Activated T-cell treated with anti-CD3 and anti-CD28 coated beads for 4 hours (primary cell): ENCODE measurements at regions not wholly inside any gene's neighbourhood (a gene's known extent, or its start where the extent isn't known, plus 50 kb on each side); places are given as distances from the start of the nearest gene placed in this dataset.

Experiments
- DNase-seq: peaks from one replicate; pipeline ENCODE4 v3.0.0-alpha.2; 2020

DNA sequence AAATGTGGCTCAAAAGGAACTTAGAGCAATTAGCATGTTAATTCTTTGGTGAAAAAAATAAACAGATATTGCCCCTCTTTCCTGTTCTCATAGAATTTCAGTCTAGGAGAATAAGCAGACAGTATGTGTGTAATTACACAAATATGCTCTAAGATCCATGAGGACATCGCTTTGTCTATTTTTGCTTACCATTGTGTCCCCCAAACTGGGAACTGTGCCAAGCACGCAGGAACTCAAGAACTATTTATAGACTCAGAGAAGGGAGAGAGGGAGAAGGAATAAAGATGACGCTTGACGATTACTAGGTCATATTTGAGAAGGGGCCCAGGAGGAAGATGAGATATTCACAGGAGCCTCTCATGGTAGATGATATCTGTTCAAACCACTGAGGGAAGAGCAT is 692.6 kb downstream of the RAB28 start:
- no peak for DNase-seq

DNA sequence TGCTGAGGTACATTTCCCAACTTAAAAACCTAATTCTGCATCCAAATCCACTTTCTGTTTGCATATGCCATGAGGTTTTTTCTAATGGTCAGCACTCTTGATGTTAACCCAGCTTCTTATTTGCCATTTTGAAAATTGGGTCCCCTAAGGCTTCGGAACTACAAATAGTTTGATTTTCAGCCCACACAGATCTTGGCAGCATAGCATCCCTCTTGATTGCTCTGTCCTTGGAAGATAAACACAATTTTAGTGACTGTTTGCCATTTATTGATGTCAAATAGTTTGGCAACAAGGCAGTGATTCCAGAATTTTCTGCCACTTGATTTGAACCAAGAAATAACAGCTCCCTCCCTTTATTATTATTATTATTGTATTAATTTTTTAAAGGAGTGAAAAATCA is 696.9 kb downstream of the RAB28 start:
- DNase-seq, result no peak

DNA sequence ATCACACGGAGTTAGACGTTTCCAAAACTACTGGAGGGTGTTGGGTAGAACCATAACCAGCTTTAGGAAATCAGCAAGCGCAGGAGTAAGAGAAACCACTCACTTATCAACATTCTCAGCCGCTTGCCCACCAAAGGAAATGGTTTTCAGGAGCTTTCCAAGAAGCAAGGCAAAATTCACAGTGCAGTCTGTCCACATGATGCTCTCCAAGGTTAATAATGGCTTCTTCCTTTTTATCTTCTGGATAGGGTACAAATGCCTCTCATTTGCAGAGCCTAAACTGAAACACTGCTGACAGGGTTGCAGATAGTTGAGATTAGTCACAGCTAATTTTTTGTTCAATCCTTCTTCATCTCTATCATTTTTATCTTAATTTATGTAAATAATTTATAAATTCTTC is 705.4 kb downstream of the RAB28 start:
- DNase-seq, result no peak

DNA sequence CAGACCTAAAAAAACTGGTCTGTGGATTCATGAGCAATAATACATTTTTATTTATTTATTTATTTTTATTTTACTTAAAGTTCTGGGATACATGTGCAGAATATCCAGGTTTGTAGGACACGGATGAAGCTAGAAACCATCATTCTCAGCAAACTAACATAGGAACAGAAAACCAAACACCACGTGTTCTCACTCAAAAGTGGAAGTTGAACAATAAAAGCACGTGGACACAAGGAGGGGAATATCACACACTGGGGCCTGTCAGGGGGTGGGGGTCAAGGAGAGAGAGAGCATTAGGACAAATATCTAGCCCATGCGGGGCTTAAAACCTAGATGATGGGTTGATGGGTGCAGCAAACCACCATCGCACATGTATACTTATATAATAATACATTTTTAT is 705.9 kb downstream of the RAB28 start:
- DNase-seq, result no peak

DNA sequence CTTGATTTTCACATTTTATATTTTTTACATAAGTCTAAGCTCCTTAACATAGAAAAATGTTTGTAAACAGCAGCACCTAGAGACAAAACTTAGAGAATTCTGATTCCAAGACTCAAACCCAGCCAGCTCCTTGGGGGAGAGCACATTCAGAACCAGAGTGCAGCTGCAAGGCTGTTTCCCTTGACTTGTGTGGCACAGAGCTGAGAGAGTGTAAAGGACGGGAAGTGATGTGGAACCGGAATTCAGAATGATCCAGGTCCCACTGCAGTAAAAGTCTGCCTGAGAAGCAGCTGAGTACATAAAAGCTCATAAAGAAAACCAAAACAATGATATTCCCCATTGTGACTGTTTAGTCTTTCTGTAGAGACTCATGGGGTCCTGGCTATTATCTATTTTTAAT is 713.8 kb downstream of the RAB28 start:
- DNase-seq, result no peak

DNA sequence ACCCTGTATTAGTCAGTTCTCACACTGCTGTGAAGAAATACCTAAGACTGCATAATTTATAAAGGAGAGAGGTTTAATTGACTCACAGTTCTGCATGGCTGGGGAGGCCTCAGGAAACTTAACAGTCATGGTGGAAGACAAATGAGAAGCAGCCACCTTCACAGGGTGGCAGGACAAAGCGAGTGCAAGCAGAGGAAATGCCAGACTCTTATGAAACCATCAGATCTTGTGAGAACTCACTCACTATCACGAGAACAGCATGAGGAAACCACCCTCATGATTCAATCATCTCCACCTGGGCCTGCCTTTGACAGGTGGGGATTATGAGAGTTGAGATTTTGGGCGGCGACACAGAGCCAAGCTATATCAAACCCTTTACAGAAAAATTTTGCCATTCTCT is 722.4 kb downstream of the RAB28 start:
- DNase-seq, result no peak

DNA sequence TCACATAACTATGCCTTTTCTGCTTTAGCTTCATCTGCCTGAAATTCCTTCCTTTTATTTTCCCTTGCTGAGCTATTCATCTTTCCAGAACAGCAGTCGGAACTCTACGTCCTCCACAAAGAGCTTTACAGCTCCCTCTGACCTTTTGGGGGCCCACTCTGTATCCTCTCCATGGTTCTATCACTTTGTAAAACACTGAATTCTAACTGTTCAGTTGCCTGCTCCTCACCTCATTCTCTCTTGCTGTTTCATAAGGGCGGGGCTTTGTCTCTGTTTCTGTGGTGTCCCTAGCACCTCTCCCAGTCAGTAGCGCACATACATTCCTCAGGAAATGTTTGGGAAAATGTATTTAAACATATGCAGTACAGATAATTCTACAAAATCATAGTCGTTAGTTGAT is 737.0 kb downstream of the RAB28 start:
- no peak for DNase-seq

DNA sequence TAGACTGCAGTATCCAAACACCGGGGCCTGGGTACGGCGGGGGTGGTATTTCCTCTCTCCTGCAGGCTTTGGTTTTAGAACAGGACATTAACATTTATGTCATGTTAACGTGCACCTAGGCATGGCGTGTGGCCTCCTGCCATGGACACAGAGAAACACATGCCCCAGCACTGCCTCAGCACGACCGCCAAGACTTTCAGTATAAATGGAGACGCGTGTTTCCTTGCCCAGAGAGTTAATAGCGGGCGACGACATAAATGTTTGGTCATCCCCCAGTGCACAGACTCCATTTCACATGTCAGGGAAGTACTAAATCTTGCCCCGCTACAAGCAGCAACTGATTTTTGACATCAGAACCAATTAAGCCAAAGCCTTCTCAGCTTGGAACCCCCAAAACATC is 737.9 kb downstream of the RAB28 start:
- no peak for DNase-seq

DNA sequence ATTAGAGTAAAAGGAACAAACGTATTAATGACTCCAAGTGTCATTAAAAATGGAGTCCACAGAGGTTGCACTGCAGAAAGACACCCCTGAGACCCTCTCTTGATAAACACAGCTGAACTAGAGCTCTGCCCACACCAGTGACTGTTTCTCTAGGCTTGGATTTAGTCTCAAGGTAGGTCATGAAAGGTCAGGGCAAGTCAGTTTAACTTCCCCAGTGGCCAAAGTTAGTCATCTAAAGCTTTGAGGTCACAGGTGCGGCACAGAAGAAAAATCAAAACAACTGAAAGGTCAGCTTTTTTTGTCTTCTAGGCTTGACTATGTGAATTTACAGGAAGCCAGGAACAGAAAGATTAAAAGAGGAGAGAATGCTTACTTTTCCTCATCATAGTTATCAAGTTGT is 749.6 kb downstream of the RAB28 start:
- no peak for DNase-seq

DNA sequence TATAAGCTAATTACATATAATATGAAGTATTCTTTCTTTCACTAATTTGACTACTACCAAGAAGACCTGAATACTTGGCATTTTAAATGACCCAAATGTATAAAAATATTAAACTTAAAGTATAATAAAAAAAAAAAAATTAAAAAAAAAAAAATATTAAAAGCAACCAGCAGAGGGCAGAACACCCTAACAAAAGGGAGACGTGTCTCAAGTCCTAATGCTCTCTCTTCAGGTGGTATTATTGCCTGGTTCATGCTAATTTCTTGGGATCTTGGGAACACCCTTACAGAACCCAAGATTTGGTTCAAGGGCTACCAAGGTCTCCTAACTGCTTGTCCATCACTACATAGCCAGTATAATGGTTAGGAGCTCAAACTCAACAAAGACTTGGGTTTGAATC is 754.8 kb downstream of the RAB28 start:
- DNase-seq, result no peak

DNA sequence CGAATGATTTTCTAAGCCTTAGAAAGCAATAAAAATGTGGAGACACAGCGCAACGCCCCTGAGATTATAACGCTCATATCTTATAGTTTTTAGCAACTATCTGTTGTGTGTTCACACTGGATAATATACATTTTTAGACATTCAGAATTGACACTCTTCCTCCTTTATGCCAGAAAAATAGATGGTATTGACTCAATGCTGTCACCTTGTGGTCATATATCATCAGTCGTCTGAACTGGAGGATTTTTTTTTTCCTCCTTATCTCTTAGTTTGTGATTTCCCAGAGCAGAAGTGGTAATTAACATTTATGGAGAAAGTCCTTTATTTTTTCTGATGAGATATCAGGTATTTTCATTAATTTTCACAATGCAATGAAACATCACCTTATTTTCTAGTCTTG is 759.6 kb downstream of the RAB28 start:
- no peak for DNase-seq

DNA sequence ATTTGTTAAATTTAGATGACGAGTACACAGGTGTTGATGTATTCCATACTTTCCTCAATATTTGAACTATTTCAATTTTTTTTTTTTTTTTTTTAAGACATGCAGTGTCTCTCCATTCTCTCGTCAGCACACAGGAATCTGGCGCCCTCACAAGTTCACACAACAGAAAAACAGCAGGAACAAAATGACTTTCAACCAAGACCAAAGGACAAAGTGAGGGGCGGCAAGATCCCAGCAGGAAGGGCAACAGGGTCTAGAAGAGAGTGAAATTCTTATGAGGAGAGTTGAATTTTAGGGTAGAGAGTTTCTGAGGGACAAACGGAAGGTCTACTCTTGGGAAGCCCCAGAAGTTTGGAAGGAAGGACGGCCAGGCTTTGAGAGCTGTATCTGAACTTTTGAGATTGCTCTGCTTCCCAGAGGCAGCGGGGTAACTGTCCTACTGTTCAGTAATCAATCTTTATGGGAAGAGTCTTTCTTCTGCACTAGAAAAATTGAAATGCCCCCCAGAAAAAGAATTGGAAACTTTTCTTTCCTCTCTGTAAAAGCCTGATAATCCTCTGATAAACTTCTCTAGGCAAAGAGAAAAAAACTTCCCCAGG is 760.2 kb downstream of the RAB28 start:
- DNase-seq, result no peak

DNA sequence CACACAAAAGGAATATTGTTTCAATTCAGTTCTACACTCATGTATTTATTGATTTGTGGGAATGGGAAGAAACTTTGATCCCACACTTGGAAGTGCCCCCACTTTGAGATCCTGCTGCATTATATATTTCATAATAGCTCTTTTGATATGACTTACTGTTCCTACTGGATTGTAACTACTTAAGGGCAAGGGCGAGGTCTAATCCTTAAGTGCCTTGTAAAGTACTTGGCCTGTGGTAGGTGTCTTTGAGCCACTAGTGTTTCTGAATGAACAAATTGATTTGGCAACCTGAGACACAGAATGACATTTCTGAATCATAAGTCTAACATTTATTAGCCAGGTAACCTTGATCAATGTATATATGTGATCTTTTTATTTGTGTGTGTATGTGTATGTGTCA is 767.2 kb downstream of the RAB28 start:
- no peak for DNase-seq

DNA sequence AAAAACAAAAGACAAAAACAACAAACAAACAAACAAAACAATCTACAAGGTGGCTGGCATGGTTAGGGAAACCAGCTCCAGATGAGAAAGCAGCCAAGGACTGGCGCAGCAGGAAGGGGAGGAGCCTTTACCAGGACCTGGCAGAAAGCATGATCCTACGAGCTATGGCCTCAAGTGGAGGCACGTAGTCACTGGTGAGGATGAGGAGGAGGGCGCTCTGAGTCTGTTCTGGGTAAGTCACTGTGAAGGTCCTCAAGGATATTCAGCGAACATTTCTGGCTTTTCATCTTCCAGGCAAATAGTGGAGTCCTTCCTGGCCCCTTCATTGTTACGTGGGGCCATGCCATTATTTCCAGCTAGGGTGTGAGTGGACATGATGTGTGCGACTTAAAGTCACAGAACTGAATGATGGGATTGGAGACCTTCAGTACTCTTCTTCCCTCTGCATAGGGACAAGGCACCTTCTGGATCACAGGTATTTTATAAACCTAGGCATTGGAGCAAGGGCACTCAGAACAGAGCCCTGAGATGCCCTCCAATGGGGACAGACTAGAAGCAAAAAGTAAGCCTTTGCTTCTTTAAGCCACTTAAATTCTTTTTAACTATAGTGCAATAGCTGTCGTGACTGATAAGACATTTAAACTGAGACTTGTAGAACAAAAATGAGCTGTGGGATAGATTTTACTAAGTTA is 771.3 kb downstream of the RAB28 start:
- no peak for DNase-seq

DNA sequence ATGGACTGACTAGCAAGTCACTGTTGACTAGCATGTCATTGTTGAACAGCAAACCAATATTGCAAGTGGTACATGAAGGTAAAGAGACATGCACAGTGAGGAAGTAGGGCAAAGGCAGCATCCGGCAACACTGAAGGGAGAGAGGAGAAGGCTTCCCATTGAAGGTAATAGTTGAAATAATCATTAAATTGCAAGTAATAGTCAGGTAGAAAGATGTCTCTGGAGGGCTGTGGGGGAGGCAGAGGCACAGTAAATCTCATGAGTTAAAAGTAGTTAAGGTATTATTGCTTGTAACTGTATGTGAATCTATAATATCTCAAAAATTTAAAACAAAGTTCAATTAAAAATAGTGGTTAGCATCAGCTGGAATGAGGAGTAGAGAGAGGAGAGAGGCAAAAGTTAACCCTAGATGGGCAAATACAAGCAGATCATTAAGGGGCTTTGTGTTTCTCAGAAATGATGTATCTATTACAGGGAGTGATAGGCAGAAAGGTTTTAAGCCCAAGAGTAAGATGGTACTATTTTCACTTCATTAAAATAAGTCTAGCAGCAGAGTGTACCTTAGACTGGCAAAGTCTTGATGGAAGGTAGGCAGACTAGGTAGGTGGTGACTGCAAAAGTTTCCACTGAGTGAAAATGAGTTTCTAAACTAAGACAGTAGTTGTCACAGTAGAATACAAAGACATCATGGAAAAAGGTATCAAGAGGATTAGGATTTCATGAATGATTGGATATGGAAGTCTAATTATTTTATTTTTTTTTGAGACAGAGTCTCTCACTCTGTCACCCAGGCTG is 776.6 kb downstream of the RAB28 start:
- DNase-seq, result no peak

DNA sequence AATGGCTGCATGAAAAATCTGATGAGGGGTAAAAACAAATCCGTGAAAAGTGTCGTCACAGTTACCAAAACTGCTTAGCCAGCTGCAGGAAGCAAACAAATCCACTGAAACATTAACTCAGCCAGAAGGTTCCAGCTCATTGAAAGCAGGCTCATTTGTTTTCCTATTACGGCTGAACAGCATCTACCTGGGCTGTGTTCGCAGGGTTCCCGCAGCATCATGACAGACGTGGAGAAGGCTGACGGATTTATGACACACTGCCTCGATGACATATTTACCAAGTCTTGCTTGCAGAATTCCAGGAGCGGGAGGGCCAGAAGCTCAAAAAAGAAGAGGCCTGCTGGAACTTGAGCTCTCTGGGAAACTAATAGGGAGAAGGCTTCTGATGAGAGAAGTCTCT is 781.1 kb downstream of the RAB28 start:
- DNase-seq, result no peak

DNA sequence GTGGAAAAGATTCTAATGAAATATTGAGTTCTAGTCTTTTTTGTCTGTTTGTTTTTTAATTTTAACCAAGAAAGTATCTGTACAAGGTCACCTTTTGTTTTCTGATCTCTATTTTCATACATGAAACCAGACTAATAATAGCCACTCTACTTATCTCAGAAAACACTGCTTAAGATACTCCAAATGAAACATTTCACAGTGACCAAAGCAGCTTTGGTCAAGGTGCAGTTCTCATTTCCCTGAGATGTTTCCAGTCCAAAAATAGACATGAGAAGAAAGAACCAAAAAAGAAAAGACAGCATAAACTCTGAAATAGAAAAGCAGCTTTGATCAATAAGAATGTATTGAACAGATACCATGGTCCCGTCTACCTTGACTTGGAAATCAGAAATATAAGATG is 782.8 kb downstream of the RAB28 start:
- DNase-seq, result no peak

DNA sequence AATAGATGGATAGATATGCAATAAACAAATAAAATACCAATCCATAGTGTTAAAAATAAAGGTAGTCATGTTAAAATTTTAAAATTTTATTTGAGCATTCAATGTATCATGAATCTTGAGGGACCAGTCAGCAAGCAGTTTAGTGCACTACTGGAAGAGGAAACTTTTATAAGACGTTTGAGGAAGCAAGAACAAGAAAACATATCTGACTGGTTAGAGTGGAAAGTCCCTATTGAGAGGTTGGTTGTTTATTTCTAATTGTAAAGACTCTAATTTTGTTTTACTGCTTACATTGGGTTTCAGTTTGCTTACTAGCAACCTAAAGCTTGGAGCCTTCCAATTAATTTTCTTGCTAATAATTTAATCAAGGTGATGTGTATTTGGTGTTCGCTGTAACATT is 786.2 kb downstream of the RAB28 start:
- DNase-seq, result no peak

DNA sequence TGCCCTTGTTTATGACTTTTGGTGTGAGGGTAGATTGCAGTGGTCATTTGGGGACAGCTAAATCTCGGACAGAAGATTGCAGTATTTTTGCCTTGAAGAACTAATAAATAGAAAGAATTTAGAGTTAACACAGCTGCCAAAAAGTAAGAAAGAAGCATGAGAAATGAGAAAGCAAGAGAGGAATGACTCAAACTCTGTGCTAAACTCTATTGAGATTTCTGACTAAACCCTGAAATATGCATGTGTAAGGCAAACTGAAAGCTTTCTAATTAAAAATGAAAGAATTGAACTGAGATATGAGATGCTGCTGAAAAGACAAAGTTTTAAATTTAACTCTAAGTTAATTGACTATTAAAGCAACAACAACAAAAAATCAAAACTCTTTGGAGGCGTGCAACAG is 791.3 kb downstream of the RAB28 start:
- no peak for DNase-seq

DNA sequence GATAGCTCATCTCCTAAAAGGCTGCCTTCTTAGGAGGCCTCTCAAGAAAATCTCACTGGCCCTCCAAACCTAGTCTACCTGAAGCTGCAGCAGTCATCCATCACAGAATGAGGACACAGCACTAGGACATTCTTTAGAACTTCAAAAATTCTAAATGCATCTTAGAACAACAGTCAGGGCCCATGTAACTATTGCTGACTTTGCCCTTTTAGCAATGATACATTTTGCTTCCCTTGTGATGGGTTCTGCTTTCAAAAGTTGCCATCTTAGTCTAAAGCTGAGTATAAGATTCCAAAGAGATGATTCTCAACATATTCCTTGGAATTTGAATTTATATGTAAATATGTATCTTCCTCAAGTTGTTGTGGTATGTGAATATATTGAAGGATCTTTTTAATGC is 793.0 kb downstream of the RAB28 start:
- DNase-seq, result no peak

DNA sequence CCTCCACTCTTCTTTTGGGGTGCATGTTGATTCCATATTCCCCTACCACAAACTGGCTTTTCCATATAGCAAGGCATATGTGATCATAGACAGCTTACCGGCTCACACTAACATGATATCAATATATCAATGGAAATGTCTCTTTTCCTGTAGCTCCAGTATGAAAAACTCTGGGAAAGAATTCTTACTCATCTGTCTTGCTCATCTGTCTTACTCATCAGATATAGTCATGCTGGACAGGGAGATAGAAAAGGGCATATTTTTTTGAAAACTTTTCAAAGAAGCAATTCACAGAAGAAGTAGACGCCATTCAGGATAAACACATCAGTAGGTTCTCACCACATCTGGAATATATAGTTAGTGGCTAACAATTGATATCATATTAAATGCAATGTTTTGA is 794.7 kb downstream of the RAB28 start:
- DNase-seq, result no peak

DNA sequence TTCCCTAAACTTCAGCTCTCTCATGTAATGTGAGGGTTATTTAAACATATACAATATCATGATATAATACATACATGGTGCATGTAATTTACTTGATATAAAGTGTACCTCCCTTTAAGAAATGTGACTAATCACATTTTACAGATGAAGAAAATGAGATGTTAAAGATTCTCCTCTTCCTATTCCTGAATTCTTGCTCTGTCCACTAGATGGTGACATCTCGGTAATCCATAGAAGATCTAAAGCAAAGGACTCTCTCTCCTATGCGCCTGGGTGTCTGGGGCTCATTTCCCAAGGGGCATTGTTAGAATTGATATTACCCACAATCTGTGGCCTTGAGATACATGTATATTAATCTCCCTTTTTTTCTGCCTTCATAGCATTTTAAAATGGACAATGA is 804.9 kb downstream of the RAB28 start:
- no peak for DNase-seq

DNA sequence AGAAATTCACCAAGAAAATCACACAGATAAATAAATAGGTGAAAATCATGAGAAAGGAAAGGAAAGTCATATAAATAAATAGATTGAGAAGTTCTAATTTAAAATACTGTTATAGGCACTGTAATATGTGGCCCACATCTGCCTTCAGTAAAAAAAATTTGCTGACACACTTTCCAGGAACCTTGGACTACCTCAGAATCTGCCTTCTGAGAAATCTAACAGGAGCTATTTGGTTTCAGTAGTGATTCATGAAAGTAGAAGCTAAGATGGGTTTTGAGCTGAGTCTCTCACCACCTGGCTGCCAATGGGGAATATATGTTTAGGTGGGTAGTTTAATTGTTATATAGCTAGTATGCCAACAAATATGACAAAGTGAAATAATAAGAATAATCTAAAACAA is 810.0 kb downstream of the RAB28 start:
- DNase-seq, result no peak

DNA sequence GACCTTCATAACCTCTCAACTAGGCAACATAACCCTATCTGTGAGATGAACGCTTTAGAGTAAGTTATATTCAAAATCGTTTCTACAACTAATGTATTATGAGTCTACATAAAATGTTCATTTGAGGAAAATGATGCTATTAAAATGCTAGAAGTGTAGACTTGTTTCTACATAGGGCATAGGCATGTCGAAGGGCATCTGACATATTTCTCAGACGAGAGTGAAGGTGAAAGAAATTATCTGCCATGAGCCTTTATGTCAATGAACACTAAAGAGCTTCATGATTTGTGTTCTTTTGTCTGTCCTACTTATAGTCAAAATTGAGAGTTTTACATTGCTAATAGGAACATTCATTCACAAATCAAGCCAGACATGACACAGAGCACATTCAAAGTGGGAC is 811.8 kb downstream of the RAB28 start:
- DNase-seq, result no peak

DNA sequence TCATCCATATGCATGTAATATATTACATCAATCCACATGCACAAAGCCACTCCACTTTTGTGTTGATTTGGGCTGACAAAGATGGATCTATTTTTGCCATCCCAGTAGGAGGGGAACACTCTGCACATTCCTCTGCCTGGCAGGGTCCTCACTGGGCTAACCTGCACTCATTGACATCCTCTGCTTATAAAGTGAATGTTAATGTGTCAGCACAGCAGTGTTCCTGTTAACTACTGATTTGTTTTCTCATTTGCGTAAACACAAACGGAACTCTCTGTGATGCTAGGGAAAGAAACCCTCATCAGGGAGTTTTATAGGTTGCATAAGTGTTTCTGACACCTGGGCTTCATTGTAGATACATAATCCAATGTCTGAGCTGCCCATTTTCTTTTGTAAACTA is 826.0 kb downstream of the RAB28 start:
- no peak for DNase-seq
